ENCODE measurements at regions not wholly inside any gene's neighbourhood (a gene's known extent, or its start where the extent isn't known, plus 50 kb on each side); places are given as distances from the start of the nearest gene placed in this dataset.
"Not testable (repeated sequence)": the region's sequence is repeated elsewhere in the genome, so short reads cannot be mapped to it uniquely, and the experiment has no call there.

DNA sequence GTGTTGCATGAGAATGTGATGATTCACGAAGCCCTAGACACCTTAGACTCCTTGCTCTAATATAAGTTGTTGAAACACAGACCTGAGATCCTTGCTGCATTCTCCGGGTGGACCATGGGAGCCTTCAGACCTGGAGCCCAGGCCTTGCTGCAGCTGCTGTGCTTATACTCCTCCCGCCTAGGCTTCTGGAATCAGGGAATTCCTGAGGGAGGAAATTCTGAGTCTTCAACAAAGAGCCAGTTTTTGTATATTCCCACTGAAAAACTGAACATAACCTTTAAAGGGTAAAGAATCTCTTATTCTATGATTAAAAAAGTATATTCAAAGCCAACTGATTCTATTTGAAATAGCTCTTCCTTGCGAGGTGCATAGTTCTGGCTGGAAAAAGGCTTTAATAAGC, 245.1 kb upstream of the ELAVL2 start:
- Histone ChIP-seq H3K4me3 (ENCODE audit: low read length) (no peak overlapping the region), H3K36me3 (ENCODE audit: insufficient read depth, low read length) (no peaks in the 10 kb centered on the region), H4K20me1 (ENCODE audit: insufficient read depth) (no peaks in the 10 kb centered on the region), H3K9me2 (ENCODE audit: insufficient read depth, low read length) (no peaks in the 10 kb centered on the region), H2AFZ (ENCODE audit: low read depth, low read length) (no peak overlapping the region), H3F3A (ENCODE audit: insufficient read depth, low read length, poor library complexity, severe bottlenecking) (no peaks in the 10 kb centered on the region), H3K27ac (ENCODE audit: low read length) (no peak overlapping the region), H3K27me3 (ENCODE audit: insufficient read depth, low read depth, low read length) (no peaks in the 10 kb centered on the region), H3K79me2 (replicated peaks; ENCODE audit: insufficient read depth, low read length) (no peaks in the 10 kb centered on the region), H3K9me3 (ENCODE audit: low read length) (no peaks in the 10 kb centered on the region), H3K4me2 (ENCODE audit: low read length) (no peak overlapping the region), H3K9ac (ENCODE audit: low read length) (no peak overlapping the region)
- TF ChIP-seq, protein P1, sequence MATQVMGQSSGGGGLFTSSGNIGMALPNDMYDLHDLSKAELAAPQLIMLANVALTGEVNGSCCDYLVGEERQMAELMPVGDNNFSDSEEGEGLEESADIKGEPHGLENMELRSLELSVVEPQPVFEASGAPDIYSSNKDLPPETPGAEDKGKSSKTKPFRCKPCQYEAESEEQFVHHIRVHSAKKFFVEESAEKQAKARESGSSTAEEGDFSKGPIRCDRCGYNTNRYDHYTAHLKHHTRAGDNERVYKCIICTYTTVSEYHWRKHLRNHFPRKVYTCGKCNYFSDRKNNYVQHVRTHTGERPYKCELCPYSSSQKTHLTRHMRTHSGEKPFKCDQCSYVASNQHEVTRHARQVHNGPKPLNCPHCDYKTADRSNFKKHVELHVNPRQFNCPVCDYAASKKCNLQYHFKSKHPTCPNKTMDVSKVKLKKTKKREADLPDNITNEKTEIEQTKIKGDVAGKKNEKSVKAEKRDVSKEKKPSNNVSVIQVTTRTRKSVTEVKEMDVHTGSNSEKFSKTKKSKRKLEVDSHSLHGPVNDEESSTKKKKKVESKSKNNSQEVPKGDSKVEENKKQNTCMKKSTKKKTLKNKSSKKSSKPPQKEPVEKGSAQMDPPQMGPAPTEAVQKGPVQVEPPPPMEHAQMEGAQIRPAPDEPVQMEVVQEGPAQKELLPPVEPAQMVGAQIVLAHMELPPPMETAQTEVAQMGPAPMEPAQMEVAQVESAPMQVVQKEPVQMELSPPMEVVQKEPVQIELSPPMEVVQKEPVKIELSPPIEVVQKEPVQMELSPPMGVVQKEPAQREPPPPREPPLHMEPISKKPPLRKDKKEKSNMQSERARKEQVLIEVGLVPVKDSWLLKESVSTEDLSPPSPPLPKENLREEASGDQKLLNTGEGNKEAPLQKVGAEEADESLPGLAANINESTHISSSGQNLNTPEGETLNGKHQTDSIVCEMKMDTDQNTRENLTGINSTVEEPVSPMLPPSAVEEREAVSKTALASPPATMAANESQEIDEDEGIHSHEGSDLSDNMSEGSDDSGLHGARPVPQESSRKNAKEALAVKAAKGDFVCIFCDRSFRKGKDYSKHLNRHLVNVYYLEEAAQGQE (IDR thresholded peaks at IDR 0.05; ENCODE audit: borderline replicate concordance), result no peak
- no peak for TF ChIP-seq POLR2AphosphoS5 (IDR thresholded peaks at IDR 0.05)

DNA sequence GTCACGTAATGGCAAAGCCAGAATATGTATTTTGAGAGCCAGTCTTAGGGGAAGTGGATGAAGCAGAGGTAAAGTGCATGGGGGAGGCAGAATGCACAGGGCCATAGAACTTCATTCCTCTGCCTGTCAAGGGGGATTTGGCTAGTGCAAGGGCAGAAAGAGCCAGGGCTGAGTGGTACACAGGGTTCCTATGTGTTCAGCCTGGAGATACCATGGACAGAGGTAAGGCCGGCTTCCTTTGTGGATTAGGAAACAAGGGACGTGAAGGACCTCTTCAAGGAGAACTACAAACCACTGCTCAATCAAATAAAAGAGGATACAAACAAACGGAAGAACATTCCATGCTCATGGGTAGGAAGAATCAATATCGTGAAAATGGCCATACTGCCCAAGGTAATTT, 241.1 kb upstream of the ELAVL2 start:
- H3K27me3 ChIP-seq (ENCODE audit: insufficient read depth, low read depth, low read length); H3F3A ChIP-seq (ENCODE audit: insufficient read depth, low read length, poor library complexity, severe bottlenecking); H3K27ac ChIP-seq (ENCODE audit: low read length); H2AFZ ChIP-seq (ENCODE audit: low read depth, low read length); H3K9me2 ChIP-seq (ENCODE audit: insufficient read depth, low read length); H3K9ac ChIP-seq (ENCODE audit: low read length); H3K4me3 ChIP-seq (ENCODE audit: low read length); H3K4me2 ChIP-seq (ENCODE audit: low read length); H3K36me3 ChIP-seq (ENCODE audit: insufficient read depth, low read length); H4K20me1 ChIP-seq (ENCODE audit: insufficient read depth); H3K79me2 ChIP-seq (replicated peaks; ENCODE audit: insufficient read depth, low read length); H3K9me3 ChIP-seq (ENCODE audit: low read length): not testable (repeated sequence)

DNA sequence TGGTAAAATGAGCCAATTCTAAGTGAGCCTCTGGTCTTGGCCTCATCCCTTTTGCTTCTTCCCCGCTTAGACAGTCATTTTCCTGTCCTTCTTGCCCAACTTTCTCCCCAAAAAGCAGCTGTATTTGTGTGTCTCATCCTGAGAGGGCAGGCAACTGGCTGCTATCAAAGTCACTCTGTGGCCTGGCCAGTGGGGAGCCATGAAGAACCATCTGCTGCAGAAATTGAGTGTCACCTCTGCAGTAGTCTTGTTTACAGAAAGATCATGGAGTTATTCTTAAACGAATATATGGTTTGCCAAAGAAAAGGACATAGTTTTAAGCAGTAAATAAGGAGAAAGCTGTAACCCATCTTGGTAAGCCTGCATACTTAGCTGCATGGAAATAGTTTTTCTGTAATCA, 233.6 kb upstream of the ELAVL2 start:
- Histone ChIP-seq H3K9ac (ENCODE audit: low read length) (no peak overlapping the region), H3K9me3 (ENCODE audit: low read length) (no peaks in the 10 kb centered on the region), H3K27me3 (ENCODE audit: insufficient read depth, low read depth, low read length) (no peaks in the 10 kb centered on the region), H3K79me2 (replicated peaks; ENCODE audit: insufficient read depth, low read length) (no peaks in the 10 kb centered on the region), H3K9me2 (ENCODE audit: insufficient read depth, low read length) (no peaks in the 10 kb centered on the region), H3K4me2 (ENCODE audit: low read length) (no peak overlapping the region), H4K20me1 (ENCODE audit: insufficient read depth) (no peaks in the 10 kb centered on the region), H3K4me3 (ENCODE audit: low read length) (no peak overlapping the region), H3K27ac (ENCODE audit: low read length) (no peak overlapping the region), H2AFZ (ENCODE audit: low read depth, low read length) (no peak overlapping the region), H3K36me3 (ENCODE audit: insufficient read depth, low read length) (no peaks in the 10 kb centered on the region), H3F3A (ENCODE audit: insufficient read depth, low read length, poor library complexity, severe bottlenecking) (no peaks in the 10 kb centered on the region)
- TF ChIP-seq EZH2 (IDR thresholded peaks at IDR 0.05; ENCODE audit: borderline replicate concordance, insufficient read depth, low read length, poor library complexity, severe bottlenecking) (no peak), POLR2AphosphoS5 (IDR thresholded peaks at IDR 0.05) (no peak), TAF1 (IDR thresholded peaks at IDR 0.05; ENCODE audit: low read depth) (no peak), RAD21 (conservative IDR thresholded peaks at IDR 0.05) (no peak), MXI1 (conservative IDR thresholded peaks at IDR 0.05; ENCODE audit: poor library complexity, severe bottlenecking) (no peak), EP300 (conservative IDR thresholded peaks at IDR 0.05; ENCODE audit: poor library complexity, severe bottlenecking) (no peak), SMC3 (conservative IDR thresholded peaks at IDR 0.05; ENCODE audit: poor library complexity) (no peak)
- TF ChIP-seq, protein P1 (IDR thresholded peaks at IDR 0.05; ENCODE audit: borderline replicate concordance), result no peak
- TF ChIP-seq, protein P2, sequence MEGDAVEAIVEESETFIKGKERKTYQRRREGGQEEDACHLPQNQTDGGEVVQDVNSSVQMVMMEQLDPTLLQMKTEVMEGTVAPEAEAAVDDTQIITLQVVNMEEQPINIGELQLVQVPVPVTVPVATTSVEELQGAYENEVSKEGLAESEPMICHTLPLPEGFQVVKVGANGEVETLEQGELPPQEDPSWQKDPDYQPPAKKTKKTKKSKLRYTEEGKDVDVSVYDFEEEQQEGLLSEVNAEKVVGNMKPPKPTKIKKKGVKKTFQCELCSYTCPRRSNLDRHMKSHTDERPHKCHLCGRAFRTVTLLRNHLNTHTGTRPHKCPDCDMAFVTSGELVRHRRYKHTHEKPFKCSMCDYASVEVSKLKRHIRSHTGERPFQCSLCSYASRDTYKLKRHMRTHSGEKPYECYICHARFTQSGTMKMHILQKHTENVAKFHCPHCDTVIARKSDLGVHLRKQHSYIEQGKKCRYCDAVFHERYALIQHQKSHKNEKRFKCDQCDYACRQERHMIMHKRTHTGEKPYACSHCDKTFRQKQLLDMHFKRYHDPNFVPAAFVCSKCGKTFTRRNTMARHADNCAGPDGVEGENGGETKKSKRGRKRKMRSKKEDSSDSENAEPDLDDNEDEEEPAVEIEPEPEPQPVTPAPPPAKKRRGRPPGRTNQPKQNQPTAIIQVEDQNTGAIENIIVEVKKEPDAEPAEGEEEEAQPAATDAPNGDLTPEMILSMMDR (IDR thresholded peaks at IDR 0.05; ENCODE audit: poor library complexity, severe bottlenecking), result no peak
